HG02973 (cell line): ENCODE measurements at regions not wholly inside any gene's neighbourhood (a gene's known extent, or its start where the extent isn't known, plus 50 kb on each side); places are given as distances from the start of the nearest gene placed in this dataset.
A peak's percentile ranks its signal among the peaks of the same experiment; 100 is the strongest.

Experiments
- ATAC-seq: cut with Tn5 transposase; IDR thresholded peaks from one replicate; pipeline ENCODE4 v1.9.1; 2021; ENCODE audit warnings: moderate library complexity; ENCODE audit not compliant: unreplicated experiment

- no peak for ATAC-seq
Measured at GRCh38 chr13:30359991-30360390, 52.6 kb upstream of the KATNAL1 start.

- ATAC-seq, result no peak
Measured at GRCh38 chr13:30360586-30360985, 53.2 kb upstream of the KATNAL1 start.

GRCh38 chr13:30362005-30362788 lies 54.8 kb upstream of the KATNAL1 start:
- ATAC-seq, result no peak

- no peak for ATAC-seq
Measured at GRCh38 chr13:30362869-30363268, 55.5 kb upstream of the KATNAL1 start.

GRCh38 chr13:30363725-30364124 lies 56.4 kb upstream of the KATNAL1 start:
- ATAC-seq, result no peak

- no peak for ATAC-seq
Measured at GRCh38 chr13:30364133-30364532, 56.8 kb upstream of the KATNAL1 start.

- ATAC-seq, result no peak
Measured at GRCh38 chr13:30364876-30365275, 57.4 kb upstream of the UBE2L5 start.

GRCh38 chr13:30366088-30366487 lies 56.2 kb upstream of the UBE2L5 start:
- ATAC-seq, result no peak

- no peak for ATAC-seq
Measured at GRCh38 chr13:30367296-30367695, 55.0 kb upstream of the UBE2L5 start.

- no peak for ATAC-seq
Measured at GRCh38 chr13:30370146-30370545, 52.1 kb upstream of the UBE2L5 start.

- no peak for ATAC-seq
Measured at GRCh38 chr13:30370916-30371521, 51.3 kb upstream of the UBE2L5 start.

GRCh38 chr13:30371649-30372265 lies 50.5 kb upstream of the UBE2L5 start:
- peak; percentile 65 for ATAC-seq
